Dermis microvascular lymphatic vessel endothelial cell (primary cell): ENCODE measurements at regions not wholly inside any gene's neighbourhood (a gene's known extent, or its start where the extent isn't known, plus 50 kb on each side); places are given as distances from the start of the nearest gene placed in this dataset.
A peak's percentile ranks its signal among the peaks of the same experiment; 100 is the strongest.
"Not testable (repeated sequence)": the region's sequence is repeated elsewhere in the genome, so short reads cannot be mapped to it uniquely, and the experiment has no call there.

Experiments used
- DNase-seq, 2 donors: peaks; one replicate each; pipeline versions ENCODE4 v3.0.0 to v3.0.0-alpha.2; 2010; ENCODE audit warnings: low read depth in 2 of 2

DNA sequence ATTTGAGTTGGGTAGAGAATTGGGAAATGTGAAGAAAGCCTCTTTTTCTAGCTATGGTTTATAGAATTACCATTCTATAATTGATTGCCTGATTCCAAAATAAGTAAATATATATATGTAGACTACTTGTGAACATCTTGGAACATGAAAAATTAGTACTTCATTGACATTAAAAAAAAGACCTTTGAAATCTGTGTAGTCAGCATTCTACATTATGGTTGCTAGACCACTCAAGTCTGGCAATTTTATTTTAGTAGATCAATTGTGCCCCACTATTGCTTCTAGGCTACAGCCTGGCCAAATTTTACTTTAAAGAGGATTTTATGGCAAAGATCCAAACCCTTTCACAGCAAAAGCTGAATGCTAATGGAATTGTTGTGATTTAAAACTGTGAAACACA lies 279.8 kb downstream of the IKZF2 start:
- no peak for DNase-seq

DNA sequence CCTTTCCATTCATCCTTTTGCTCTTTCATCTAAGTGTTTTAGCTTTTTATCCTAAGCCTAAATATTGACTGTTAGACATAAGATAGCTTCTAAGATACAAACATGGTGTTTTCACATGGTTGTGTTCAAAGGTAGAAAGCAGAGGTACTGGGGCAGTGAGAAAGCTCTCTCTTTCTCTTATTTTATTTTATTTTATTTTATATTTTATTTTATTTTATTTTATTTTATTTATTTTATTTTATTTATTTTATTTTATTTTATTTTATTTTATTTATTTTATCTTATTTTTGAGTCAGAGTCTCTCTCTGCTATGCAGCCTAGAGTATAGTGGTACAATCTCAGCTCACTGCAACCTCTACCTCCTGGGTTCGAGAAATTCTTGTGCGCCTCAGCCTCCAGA lies 287.2 kb downstream of the IKZF2 start:
- DNase-seq = no peak

DNA sequence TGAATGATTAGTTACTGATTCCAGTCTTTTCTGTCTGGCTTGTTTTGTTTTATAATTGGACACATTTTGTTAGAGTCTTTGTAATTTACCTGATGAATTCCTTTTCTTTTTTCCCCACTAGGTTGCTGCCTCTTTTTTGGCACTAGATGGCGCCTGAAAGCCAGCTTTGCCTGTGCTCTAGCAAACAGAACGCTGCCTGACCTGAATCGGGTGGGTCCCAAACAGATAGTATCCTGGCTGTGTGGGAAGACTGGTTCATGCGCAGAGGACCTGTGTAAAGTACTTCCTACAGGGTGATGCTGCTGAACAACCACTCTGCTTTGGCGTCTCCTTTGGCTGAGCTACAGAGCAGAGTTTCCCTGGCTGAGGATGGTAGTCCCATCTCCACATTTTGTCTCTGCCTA lies 288.2 kb downstream of the IKZF2 start:
- peak in 1 of 2 donors; percentile 29 for DNase-seq

DNA sequence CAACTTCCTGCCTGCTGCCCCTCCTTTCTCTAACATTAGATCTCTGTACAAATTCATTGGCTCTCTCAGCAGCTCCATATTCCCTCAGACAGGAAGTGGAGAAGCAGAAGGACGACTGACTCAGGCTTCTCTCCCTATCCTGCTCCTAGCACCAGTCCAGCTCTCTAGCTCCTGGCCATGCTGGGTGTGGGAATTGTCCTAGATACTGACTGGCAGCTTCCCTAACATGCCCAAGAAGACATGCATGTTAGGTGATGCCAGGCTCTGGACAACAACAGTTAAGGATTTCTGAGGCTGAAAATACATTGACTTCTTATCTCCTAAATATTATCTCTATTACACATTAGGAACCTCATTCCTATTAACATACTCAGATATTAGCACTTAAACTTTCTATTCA lies 292.9 kb downstream of the IKZF2 start:
- no peak for DNase-seq

DNA sequence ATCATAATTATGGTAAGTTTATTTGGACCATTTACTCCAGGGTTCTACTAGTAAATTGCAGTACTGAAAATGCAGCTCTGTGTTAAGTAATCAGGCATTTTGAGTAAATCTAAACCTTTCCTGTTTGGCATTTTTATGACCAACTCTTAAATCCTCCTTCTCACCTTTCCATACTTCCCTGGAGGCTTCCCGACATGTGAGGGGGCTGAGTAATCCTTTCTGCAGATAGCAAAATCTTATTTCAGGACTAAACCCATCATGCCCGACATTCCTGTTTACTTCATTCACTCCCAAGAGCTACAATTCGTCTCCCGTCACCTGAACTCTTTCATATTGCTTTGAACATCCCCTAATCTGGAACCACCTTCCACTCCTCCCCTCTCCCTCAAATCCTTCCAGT lies 296.6 kb downstream of the IKZF2 start:
- DNase-seq = no peak

DNA sequence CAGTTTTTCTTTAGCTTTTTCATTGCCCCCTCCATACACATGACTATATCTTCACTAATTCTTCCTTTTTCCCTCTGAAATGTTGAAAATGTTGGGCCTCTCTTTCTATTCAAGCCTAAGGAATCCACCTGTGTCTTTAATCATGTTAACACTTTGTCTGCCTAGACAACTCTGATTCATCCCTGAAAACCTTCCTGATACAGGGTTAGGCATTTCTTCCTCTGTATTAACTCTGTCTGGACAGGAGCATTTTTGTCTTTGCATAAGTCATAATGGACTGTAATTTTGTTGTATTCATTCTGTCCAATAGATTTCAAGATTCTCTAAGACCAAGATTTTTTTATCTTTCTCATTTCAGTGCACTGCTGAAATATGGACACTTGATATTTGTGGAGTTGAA lies 297.3 kb downstream of the IKZF2 start:
- no peak for DNase-seq

DNA sequence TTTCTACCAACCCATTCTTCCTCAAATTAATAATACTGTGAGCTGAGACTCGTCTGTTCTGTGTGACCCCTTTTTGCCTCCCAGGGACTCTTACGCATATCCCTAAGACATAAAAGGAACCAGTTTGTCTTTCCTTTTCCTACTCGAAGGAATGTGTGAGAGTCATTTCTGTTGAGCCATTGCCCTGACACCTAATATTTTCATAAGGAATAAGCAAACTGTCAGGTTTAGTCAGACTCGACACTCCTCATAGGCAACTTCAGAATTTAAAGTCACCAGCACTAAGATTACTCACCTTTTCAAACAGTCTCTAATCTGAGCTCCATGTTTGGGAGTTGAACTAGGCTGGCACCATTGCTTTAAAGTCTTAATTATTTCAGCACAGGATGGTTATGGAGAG lies 305.5 kb downstream of the IKZF2 start:
- peak in 1 of 2 donors; percentile 20 for DNase-seq

DNA sequence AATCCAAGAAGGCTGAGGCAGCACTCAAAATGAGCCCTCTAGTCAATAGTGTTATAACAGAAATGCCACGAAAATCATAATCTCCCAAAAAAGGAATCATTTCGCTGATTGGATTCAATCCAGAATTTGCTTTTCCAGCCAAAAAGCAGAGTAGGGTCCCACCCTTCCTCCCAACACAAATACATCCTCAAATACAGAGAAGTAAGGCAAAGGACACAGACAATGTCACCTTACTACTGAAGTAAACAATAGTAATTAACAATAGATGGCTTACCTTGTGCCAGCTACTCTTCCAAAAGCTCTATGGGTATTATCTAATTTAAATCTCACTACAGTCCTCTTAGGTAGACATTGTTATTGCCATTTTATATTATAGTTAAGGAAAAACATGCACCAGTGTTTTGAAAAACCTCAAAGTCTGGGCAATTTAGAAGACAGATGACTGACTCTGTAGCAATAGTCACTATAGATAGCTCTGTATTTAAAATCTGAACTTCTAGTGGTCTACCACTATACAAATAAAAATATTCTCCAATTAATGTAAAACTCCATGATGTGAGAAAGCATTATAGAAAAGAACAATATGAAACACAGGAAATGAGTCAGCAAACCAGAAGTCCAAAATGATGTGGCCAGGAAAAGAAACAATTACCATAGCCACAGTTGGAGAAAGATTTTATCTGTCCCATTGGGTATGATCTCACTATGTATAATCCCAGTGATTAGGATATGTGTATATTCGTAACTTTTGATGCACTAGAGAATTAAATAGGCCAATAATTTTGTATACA lies 305.0 kb upstream of the ERBB4 start:
- DNase-seq = peak; percentile 72 to 83

DNA sequence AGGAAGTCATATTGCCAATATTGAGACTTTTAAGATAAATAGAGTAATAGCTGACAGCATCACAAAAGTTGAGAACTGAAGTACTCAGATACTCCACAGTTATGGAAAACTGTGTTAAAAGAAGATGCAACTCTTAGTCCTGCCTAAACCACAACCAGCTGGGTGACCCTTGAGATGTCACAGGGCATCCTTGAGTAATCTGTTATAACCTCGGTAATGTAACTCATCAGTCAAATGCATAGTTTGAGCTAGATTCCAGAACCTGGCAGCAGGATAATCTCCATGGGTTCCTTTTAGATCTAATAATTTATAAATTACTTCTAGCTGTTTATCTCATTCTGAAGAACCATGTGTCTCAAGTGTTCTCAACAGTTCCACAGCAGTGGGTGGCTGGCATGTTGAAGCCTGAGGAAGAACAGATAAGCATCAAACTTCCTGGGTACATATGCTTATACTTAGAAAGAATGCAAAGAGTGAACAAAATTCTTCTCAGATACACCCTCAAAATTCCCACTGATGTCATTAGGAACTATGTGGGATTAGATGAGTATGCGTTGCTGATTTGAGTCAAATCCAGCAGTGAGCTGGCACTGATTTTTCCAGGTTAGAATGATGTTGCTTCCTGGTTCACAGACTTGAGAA lies 304.1 kb upstream of the ERBB4 start:
- DNase-seq = peak in 1 of 2 donors; percentile 0

DNA sequence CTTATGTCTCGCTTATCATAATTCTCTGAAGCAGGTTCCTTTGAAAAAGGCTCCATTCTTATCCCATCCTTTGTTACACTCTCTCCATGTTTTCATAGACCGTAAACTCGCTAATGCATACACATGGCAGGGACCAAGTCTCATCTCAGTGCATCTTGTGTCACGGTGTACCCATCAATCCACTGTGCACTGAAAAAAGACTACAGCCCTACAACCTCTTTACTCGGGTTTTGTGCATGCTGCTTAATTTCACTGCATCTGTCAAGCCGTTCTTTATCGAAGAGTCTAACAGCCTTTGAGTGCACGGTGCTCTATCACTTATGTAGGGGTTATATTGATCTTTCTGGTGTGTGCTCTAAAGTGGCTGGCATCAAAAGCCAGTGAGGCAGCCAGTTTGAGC lies 302.9 kb upstream of the ERBB4 start:
- DNase-seq = no peak

DNA sequence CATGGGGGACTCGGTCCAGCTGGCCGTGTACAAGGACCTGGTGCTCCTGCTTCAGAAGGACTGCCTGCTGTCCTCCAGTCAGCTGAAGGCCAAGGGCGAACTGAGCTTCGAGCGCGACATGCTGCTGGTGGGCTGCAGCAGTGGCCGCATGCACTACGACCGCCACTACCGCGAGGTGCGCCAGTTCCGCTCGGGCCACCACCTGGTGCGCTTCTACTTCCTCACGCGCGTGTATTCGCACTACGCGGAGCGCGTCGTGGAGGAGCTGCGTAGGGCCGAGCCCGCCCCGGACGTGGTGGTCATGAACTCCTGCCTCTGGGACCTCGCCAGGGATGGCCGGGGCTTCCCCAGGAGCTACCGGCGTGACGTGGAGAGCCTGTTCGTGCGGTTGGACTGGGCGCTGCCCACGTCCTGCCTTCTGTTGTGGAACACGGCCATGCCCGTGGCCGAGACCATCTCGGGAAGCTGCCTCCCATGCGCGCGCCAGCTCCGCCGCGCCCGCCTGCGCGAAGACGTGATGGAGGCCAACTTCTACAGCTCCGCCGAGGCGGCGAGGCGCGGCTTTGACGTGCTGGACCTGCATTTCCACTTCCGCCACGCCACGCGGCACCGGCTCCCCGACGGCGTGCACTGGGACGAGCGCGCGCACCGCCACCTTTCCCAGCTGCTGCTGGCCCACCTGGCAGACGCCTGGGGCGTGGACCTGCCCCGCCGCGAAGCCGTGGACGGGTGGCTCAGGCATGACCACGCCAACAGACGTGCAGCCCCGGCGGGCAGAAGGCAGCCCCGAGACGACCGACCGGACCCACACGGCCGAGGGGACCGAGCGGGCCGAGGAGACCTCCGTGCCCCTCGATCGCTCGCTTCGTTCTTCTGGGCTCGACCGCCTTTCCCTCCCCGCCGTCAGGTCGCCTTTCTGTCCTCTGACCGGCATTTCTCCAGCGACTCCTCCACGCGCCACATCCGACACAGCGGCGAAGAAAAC lies 293.9 kb upstream of the ERBB4 start:
- DNase-seq = no peak

DNA sequence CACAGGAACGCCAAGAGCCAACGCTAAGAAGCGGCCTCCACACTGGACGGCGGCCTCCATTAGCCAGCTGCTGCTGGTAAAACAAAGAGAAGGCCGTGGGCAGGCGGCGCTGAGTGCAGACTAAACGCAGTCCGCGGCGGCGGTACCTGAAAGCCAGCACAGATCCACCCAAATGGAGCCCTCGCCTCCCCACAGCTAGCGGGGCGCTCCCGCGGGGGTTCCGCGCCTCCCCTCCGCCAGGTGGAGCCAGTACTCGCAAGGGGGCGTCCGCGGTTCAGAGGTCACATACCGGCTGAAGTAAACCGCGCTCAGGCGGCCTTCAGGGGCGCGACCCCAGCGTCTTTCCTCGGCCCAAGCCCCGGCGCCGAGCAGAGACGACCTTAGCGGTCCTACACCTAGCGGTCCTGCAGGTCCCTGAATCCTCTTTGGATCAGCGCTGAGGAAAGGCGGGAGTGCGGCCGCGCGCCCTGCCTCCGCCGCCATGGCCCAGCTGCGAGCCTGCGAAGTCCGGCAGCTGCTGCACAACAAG lies 293.1 kb upstream of the ERBB4 start:
- DNase-seq = no peak

DNA sequence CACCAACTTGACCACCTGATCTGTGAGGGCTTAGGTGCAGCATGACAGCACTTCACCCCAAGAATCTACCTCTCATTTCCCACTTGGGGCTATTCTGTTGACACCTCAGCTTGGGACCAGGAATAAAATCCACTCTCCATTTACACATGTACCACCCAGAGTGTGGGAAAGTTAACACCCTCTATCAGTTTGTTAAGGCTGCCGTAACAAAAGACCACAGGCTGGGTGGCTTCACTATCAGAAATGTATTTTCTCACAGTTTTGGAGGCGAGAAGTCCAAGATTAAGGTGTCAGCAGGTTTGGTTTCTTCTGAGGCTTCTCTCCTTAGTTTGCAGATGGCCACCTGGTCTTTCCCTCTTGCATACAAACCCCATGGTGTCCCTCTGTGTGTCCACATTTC lies 277.7 kb upstream of the ERBB4 start:
- no peak for DNase-seq

DNA sequence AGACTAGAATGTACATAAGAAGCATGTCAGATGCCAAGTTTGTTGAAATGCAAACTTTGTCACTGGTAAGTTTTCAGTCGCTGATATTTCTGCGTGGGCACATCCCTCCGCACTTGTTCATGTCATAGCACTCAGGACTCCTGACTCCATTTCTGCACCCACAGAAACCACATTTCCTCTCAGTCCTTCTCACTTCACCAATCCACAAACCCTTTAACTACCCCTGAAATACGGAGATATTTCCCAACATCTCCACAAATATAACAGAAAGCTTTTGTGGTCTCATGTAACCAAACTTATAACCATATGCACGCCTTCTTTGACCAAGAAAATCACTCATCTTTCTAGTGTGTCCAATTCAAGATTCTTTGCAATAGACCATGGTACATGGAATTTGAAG lies 276.9 kb upstream of the ERBB4 start:
- no peak for DNase-seq

DNA sequence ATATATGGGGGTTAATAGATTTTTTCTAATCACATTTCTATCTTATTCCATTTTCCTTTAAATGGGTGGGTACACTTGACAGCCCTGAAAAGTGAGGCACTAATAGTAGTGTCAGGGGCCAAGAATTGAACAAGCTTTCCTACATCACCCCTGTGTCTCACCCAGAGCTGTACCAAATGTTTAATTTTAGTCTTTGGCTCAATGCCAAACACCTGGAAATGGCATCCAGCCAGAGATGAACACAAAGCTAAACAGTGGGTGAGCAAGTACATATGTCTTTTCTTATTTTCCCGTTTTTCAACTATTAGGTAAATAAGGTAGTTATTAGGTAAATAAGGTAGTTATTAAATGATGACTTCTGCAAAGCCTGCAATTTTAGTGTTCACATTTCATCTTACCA lies 276.3 kb upstream of the ERBB4 start:
- no peak for DNase-seq

DNA sequence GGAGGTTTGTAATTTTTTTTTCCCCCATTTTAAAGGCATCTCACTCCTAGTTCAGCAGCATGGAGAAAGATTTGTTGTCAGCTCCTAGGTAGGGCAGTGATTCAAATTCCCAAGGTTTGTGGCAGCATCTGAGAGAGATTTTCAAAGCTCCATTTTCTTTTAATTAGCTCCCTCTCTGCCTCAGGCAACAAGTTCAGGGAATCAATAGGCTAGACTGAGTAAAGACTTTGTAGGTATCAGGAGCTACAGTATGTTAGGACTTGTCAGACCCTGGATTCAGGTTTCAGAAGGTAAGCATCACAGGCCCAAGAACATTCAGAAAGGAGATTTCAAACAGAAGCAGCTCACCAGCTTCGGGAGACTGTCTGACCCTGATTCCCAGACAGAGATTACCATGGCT lies 273.3 kb upstream of the ERBB4 start:
- no peak for DNase-seq

DNA sequence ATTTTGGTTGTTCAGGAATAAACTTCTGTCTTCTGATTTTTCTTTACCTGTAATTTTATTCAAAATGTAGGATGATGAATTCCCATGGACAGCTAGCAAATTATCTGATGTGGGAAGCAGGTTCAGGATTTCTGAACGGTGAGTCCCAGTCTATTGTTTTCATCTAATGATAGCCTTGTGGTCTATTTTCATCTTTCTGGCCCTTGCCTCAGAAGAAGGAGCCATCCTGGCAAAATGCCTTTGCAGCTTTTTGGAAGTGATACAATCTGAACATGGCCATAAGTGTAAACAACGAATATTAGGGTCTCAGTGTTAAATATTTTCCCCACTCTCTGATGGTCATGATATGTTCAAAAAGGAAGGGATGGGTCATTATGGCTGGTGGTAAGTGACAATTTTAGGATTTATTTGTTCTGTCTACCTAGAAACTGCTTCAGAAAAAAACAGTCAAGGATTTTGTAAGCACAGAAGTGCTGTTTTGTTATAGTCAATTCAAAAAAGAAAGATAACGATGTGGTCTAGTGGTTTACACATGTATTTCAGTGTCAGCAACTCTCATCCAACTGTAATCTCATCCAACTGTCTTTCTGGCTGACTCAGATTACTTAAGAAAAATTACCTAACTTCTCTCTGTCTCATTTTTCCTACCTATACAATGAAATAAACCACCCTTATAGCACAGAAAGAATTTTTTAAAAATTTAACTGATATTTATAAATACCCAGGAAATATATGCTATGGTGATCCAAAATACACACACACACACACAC lies 272.6 kb upstream of the ERBB4 start:
- DNase-seq = no peak

DNA sequence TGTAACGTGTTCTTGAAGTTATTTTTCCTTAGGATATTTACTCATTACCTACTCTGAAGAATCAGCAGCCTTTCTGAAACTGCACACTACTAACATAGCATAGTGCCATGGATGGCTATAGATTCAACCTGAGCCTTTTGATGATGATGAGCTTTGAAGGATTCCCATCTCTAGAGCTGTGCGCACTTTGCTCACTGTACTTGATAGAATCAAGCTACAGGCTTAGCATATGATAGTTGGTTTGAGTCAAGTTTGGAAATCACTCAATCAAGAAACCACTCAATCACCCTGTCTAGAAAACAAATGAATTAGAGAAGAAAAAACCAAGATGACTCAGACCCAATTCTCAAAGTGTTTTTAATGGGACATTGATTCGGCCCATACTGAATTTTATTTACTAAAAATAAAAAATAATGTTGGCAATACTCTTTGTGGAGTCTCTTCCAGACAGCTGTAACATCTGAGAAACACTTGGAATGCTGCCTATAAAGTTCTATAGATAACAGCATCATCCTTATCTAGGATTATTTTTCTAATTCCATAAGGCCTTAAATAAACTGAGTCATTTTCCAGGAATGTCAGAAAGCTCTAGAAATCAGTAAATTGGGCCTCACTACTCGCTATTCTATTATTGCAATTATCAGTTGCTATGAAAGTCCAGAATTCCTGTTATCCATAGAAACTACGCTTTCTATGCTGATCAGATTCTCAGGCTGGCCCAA lies 259.0 kb upstream of the ERBB4 start:
- no peak for DNase-seq

DNA sequence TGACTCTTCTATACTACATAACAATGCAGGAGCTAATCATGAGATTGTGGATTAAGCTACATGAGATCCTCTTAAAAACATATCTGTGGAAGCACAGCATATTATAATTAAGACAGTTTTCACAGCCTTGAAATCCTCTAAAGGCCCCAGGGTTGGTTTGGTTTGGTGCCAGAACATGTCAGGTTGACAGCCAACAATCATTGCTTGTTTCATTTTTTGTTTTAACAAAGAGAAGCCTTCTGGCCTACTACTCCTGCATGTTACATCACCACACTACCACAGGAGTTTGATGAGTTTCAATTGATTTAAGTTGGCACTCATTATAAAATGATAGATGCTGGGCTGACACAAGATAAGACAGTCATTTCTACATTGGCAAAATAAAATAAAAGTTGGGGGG lies 255.9 kb upstream of the ERBB4 start:
- no peak for DNase-seq

DNA sequence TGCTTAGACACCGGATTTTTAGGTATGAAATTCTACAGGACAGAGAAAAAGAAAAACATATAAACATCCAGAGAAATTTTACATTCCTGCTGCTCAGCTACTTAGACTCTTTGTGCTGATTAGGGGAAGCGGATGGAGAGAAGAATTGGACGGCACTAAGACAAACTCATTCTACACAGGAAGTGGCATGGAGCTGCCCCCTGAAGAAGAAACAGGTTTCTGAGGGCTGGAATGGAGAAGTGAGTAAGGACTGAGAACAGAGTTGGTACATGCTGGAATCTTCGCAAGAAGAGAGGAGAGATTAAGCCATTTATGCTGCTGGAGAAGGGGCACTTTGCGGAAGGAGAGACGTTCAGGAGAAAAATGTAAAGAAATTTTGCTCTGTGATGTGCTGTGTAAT lies 253.0 kb upstream of the ERBB4 start:
- no peak for DNase-seq

DNA sequence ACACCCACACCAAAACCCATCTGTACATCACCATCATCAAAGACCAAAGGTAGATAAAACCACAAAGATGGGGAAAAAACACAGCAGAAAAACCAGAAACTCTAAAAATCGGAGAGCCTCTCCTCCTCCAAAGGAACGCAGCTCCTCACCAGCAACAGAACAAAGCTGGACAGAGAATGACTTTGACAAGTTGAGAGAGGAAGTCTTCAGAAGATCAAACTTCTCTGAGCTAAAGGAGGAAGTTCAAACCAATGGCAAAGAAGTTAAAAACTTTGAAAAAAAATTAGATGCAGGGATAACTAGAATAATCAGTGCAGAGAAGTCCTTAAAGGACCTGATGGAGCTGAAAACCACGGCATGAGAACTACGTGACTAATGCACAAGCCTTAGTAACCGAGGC lies 247.5 kb upstream of the ERBB4 start:
- not testable (repeated sequence) for DNase-seq
